ENCODE measurements at regions not wholly inside any gene's neighbourhood (a gene's known extent, or its start where the extent isn't known, plus 50 kb on each side); places are given as distances from the start of the nearest gene placed in this dataset.

- no peak for DNase-seq (ENCODE audit: low spot score)
- no peaks in the 10 kb centered on the region for H3K9me2 ChIP-seq (ENCODE audit: insufficient read depth, low read length)
- H3K9me3 ChIP-seq (ENCODE audit: low read length) = no peaks in the 10 kb centered on the region
- no TSS peak for BruUV-seq (replicated peaks)
- H4K20me1 ChIP-seq (ENCODE audit: insufficient read depth, low read length) = no peaks in the 10 kb centered on the region
- intact Hi-C loops (cut with micrococcal nuclease; ENCODE audit: unreplicated experiment) = no loop called here
- CTCF ChIA-PET (ENCODE audit: unreplicated experiment) = no interaction called here
- no peak overlapping the region for H3K4me3 ChIP-seq (ENCODE audit: low read depth, low read length, poor library complexity, severe bottlenecking)
- POLR2A ChIA-PET = no interaction called here
- H3K36me3 ChIP-seq (ENCODE audit: insufficient read depth, low read length) = no peaks in the 10 kb centered on the region
- no peak overlapping the region for H2AFZ ChIP-seq (ENCODE audit: low read length)
- no peaks in the 10 kb centered on the region for H3K79me2 ChIP-seq (ENCODE audit: insufficient read depth, low read depth, low read length)
- no peak overlapping the region for H3K4me2 ChIP-seq (ENCODE audit: low read length)
- no peak overlapping the region for H3K27ac ChIP-seq (ENCODE audit: low read depth, low read length, poor library complexity, severe bottlenecking)
- no peaks in the 10 kb centered on the region for H3K4me1 ChIP-seq (ENCODE audit: insufficient read depth, low read length, poor library complexity, severe bottlenecking)
- TF ChIP-seq EZH2phosphoT487 (IDR thresholded peaks at IDR 0.05; ENCODE audit: borderline replicate concordance, low read depth, low read length) = no peak
- TF ChIP-seq CTCF (conservative IDR thresholded peaks at IDR 0.05; ENCODE audit: low read length) = no peak
Observed at GRCh38 chr9:23538461-23539003, 287.5 kb downstream of the ELAVL2 start.

GRCh38 chr9:23539311-23539710 is 286.7 kb downstream of the ELAVL2 start:
- Histone ChIP-seq H3K36me3 (ENCODE audit: insufficient read depth, low read length) (no peaks in the 10 kb centered on the region), H2AFZ (ENCODE audit: low read length) (no peak overlapping the region), H3K27ac (ENCODE audit: low read depth, low read length, poor library complexity, severe bottlenecking) (no peak overlapping the region), H3K9me2 (ENCODE audit: insufficient read depth, low read length) (no peaks in the 10 kb centered on the region), H3K79me2 (ENCODE audit: insufficient read depth, low read depth, low read length) (no peaks in the 10 kb centered on the region), H3K4me1 (ENCODE audit: insufficient read depth, low read length, poor library complexity, severe bottlenecking) (no peaks in the 10 kb centered on the region), H3K4me2 (ENCODE audit: low read length) (no peak overlapping the region), H3K4me3 (ENCODE audit: low read depth, low read length, poor library complexity, severe bottlenecking) (no peak overlapping the region), H3K9me3 (ENCODE audit: low read length) (no peaks in the 10 kb centered on the region), H4K20me1 (ENCODE audit: insufficient read depth, low read length) (no peaks in the 10 kb centered on the region)
- ChIA-PET POLR2A (interaction anchor here (0.6 kb wide), 1 partner anchor 39 kb away, joined by 3 read pairs; no protein-coding TSS in a partner anchor), CTCF (ENCODE audit: unreplicated experiment) (no interaction called here)
- intact Hi-C loops (cut with micrococcal nuclease; ENCODE audit: unreplicated experiment) = no loop called here
- BruUV-seq (replicated peaks) = no TSS peak
- no peak for DNase-seq (ENCODE audit: low spot score)
- TF ChIP-seq CTCF (conservative IDR thresholded peaks at IDR 0.05; ENCODE audit: low read length) (no peak), EZH2phosphoT487 (IDR thresholded peaks at IDR 0.05; ENCODE audit: borderline replicate concordance, low read depth, low read length) (no peak)

- BruUV-seq (replicated peaks) = no TSS peak
Observed at GRCh38 chr9:23541976-23542375, 284.1 kb downstream of the ELAVL2 start.

More at GRCh38 chr9:23541976-23542375, 284.1 kb downstream of the ELAVL2 start:
- H3K9me2 ChIP-seq (ENCODE audit: insufficient read depth, low read length) = no peaks in the 10 kb centered on the region
- H3K4me3 ChIP-seq (ENCODE audit: low read depth, low read length, poor library complexity, severe bottlenecking) = no peak overlapping the region
- intact Hi-C loops (cut with micrococcal nuclease; ENCODE audit: unreplicated experiment) = no loop called here
- no peak overlapping the region for H3K27ac ChIP-seq (ENCODE audit: low read depth, low read length, poor library complexity, severe bottlenecking)
- H4K20me1 ChIP-seq (ENCODE audit: insufficient read depth, low read length) = no peaks in the 10 kb centered on the region
- no peak overlapping the region for H3K4me2 ChIP-seq (ENCODE audit: low read length)
- CTCF ChIA-PET (ENCODE audit: unreplicated experiment) = no interaction called here
- no peak for TF ChIP-seq CTCF (conservative IDR thresholded peaks at IDR 0.05; ENCODE audit: low read length)
- TF ChIP-seq EZH2phosphoT487 (IDR thresholded peaks at IDR 0.05; ENCODE audit: borderline replicate concordance, low read depth, low read length) = no peak
- no peaks in the 10 kb centered on the region for H3K79me2 ChIP-seq (ENCODE audit: insufficient read depth, low read depth, low read length)
- no peak overlapping the region for H2AFZ ChIP-seq (ENCODE audit: low read length)
- no peaks in the 10 kb centered on the region for H3K9me3 ChIP-seq (ENCODE audit: low read length)
- POLR2A ChIA-PET = interaction anchor here (0.6 to 1.2 kb wide), 2 partner anchors 37 to 58 kb away, joined by 3 read pairs; no protein-coding TSS in a partner anchor
- H3K36me3 ChIP-seq (ENCODE audit: insufficient read depth, low read length) = no peaks in the 10 kb centered on the region
- DNase-seq (ENCODE audit: low spot score) = no peak
- no peaks in the 10 kb centered on the region for H3K4me1 ChIP-seq (ENCODE audit: insufficient read depth, low read length, poor library complexity, severe bottlenecking)

All from OCI-LY7 (cell line).